Adrenal gland (tissue), 5 donors: ENCODE measurements at regions not wholly inside any gene's neighbourhood (a gene's known extent, or its start where the extent isn't known, plus 50 kb on each side); places are given as distances from the start of the nearest gene placed in this dataset.

Source experiments
- POLR2A ChIP-seq, 2 donors: fragments of 450-650 bp; IDR thresholded peaks; one replicate each; pipeline ENCODE4 v1.6.1; 2017; ENCODE audit warnings: antibody characterized with exemption in 2 of 2, mild to moderate bottlenecking in 2 of 2, moderate library complexity in 1 of 2
- TF ChIP-seq, protein P1 (sequence below), 6 experiments: fragments of 450-650 bp in 4 of 6; fragments of 200-600 bp in 2 of 6; sonication (generic) in 1 of 6; IDR thresholded peaks; 1 replicate in 5 of 6; 2 replicates in 1 of 6; pipeline versions ENCODE4 v1.5.1 to v1.8.0; 2016 to 2021; ENCODE audit warnings: antibody characterized with exemption in 6 of 6, mild to moderate bottlenecking in 2 of 6, moderate library complexity in 1 of 6
- donor health status: DM: no; HTN: no; CAD: no.

- TF ChIP-seq, protein P1, sequence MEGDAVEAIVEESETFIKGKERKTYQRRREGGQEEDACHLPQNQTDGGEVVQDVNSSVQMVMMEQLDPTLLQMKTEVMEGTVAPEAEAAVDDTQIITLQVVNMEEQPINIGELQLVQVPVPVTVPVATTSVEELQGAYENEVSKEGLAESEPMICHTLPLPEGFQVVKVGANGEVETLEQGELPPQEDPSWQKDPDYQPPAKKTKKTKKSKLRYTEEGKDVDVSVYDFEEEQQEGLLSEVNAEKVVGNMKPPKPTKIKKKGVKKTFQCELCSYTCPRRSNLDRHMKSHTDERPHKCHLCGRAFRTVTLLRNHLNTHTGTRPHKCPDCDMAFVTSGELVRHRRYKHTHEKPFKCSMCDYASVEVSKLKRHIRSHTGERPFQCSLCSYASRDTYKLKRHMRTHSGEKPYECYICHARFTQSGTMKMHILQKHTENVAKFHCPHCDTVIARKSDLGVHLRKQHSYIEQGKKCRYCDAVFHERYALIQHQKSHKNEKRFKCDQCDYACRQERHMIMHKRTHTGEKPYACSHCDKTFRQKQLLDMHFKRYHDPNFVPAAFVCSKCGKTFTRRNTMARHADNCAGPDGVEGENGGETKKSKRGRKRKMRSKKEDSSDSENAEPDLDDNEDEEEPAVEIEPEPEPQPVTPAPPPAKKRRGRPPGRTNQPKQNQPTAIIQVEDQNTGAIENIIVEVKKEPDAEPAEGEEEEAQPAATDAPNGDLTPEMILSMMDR (IDR thresholded peaks at IDR 0.05), result no peak
- no peak for TF ChIP-seq POLR2A (IDR thresholded peaks at IDR 0.05)
Observed at GRCh38 chr4:123562994-123563750, 166.6 kb downstream of the SPRY1 start.
